ENCODE measurements at regions not wholly inside any gene's neighbourhood (a gene's known extent, or its start where the extent isn't known, plus 50 kb on each side); places are given as distances from the start of the nearest gene placed in this dataset.

DNA sequence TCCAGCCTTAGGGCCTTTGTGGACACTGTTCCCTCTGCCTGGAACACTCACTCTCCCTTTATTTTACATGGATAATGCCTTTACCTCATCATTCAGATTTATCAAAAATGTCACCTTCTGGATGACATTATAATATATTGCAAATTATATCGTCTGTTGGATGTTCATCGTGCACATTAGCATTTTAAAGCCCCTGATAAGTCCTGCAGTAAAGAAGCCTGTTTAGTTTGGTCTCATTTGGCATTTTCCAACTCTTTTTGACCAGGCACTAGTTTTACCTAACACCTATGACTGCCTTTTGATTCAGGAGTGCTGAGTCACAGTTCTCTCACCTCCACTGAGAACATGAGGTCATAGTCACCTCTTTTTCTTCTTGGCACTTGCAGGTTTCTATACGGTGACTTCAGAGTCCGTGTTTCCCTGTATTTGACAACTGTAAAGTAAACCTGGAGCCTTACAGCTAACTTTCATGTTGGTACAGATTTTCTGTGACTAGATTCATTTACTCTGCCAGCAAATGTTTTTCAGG is 57.7 kb upstream of the STC2 start (continued):
- TF ChIP-seq EMX1 (CRISPR knock-in tag; IDR thresholded peaks at IDR 0.05) (no peak), GABPB1 (CRISPR knock-in tag; IDR thresholded peaks at IDR 0.05) (no peak), JUN (CRISPR knock-in tag; IDR thresholded peaks at IDR 0.05) (no peak), ZNF396 (CRISPR knock-in tag; IDR thresholded peaks at IDR 0.05; ENCODE audit: borderline replicate concordance) (no peak), ZBTB21 (CRISPR knock-in tag; IDR thresholded peaks at IDR 0.05; ENCODE audit: borderline replicate concordance) (no peak)
- TF ChIP-seq, protein P1, sequence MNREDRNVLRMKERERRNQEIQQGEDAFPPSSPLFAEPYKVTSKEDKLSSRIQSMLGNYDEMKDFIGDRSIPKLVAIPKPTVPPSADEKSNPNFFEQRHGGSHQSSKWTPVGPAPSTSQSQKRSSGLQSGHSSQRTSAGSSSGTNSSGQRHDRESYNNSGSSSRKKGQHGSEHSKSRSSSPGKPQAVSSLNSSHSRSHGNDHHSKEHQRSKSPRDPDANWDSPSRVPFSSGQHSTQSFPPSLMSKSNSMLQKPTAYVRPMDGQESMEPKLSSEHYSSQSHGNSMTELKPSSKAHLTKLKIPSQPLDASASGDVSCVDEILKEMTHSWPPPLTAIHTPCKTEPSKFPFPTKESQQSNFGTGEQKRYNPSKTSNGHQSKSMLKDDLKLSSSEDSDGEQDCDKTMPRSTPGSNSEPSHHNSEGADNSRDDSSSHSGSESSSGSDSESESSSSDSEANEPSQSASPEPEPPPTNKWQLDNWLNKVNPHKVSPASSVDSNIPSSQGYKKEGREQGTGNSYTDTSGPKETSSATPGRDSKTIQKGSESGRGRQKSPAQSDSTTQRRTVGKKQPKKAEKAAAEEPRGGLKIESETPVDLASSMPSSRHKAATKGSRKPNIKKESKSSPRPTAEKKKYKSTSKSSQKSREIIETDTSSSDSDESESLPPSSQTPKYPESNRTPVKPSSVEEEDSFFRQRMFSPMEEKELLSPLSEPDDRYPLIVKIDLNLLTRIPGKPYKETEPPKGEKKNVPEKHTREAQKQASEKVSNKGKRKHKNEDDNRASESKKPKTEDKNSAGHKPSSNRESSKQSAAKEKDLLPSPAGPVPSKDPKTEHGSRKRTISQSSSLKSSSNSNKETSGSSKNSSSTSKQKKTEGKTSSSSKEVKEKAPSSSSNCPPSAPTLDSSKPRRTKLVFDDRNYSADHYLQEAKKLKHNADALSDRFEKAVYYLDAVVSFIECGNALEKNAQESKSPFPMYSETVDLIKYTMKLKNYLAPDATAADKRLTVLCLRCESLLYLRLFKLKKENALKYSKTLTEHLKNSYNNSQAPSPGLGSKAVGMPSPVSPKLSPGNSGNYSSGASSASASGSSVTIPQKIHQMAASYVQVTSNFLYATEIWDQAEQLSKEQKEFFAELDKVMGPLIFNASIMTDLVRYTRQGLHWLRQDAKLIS (CRISPR knock-in tag; IDR thresholded peaks at IDR 0.05; ENCODE audit: borderline replicate concordance): no peak
- TF ChIP-seq, protein P2, sequence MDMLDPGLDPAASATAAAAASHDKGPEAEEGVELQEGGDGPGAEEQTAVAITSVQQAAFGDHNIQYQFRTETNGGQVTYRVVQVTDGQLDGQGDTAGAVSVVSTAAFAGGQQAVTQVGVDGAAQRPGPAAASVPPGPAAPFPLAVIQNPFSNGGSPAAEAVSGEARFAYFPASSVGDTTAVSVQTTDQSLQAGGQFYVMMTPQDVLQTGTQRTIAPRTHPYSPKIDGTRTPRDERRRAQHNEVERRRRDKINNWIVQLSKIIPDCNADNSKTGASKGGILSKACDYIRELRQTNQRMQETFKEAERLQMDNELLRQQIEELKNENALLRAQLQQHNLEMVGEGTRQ (CRISPR knock-in tag; IDR thresholded peaks at IDR 0.05): no peak
- TF ChIP-seq, protein P3, sequence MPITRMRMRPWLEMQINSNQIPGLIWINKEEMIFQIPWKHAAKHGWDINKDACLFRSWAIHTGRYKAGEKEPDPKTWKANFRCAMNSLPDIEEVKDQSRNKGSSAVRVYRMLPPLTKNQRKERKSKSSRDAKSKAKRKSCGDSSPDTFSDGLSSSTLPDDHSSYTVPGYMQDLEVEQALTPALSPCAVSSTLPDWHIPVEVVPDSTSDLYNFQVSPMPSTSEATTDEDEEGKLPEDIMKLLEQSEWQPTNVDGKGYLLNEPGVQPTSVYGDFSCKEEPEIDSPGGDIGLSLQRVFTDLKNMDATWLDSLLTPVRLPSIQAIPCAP (CRISPR knock-in tag; IDR thresholded peaks at IDR 0.05): no peak

DNA sequence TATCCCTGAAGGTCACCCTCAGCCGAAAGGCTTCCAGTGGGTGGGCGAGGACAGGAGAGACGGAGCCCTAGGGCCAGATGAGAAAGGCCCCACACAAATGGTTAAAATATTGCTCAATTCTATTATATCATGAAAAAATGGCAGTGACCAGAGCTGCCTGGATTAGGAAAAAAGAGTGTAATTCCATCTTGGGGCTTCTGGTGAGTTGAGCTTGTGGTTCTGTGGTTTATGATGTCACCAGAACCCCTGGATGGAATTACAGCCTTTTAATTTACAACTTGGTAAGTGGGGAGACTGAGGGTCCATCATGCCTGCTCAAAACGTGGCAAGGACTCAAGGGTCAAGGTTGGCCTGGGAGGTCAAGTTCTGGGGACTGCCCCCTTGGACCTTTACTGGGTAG is 55.5 kb upstream of the STC2 start:
- Mint-ChIP-seq H3K27ac (no peak overlapping the region), H3K27me3 (ENCODE audit: low read depth) (peaks cover 19% of the 10 kb centered on the region), H3K4me1 (no peaks in the 10 kb centered on the region), H3K9me3 (peaks cover 12% of the 10 kb centered on the region), H3K4me3 (no peak overlapping the region), H3K36me3 (no peaks in the 10 kb centered on the region)
- ChIA-PET CTCF (interaction anchor here (0.7 to 3.0 kb wide), 3 partner anchors 13 to 198 kb away, joined by 3 to 11 read pairs (median 4); no protein-coding TSS in a partner anchor), POLR2A (interaction anchor here (0.7 kb wide), 1 partner anchor 91 kb away, joined by 6 read pairs; no protein-coding TSS in a partner anchor)
- no peak for ATAC-seq
- no peak for DNase-seq (ENCODE audit: low spot score)
- TF ChIP-seq FOXK1 (CRISPR knock-in tag; IDR thresholded peaks at IDR 0.05): no peak
- TF ChIP-seq ATF1 (CRISPR knock-in tag; IDR thresholded peaks at IDR 0.05): no peak
- no peak for TF ChIP-seq IRF2 (CRISPR knock-in tag; IDR thresholded peaks at IDR 0.05; ENCODE audit: borderline replicate concordance, low read depth)
- TF ChIP-seq, protein P4, sequence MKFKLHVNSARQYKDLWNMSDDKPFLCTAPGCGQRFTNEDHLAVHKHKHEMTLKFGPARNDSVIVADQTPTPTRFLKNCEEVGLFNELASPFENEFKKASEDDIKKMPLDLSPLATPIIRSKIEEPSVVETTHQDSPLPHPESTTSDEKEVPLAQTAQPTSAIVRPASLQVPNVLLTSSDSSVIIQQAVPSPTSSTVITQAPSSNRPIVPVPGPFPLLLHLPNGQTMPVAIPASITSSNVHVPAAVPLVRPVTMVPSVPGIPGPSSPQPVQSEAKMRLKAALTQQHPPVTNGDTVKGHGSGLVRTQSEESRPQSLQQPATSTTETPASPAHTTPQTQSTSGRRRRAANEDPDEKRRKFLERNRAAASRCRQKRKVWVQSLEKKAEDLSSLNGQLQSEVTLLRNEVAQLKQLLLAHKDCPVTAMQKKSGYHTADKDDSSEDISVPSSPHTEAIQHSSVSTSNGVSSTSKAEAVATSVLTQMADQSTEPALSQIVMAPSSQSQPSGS (CRISPR knock-in tag; IDR thresholded peaks at IDR 0.05; ENCODE audit: borderline replicate concordance, low read depth): no peak
- TF ChIP-seq, protein P5, sequence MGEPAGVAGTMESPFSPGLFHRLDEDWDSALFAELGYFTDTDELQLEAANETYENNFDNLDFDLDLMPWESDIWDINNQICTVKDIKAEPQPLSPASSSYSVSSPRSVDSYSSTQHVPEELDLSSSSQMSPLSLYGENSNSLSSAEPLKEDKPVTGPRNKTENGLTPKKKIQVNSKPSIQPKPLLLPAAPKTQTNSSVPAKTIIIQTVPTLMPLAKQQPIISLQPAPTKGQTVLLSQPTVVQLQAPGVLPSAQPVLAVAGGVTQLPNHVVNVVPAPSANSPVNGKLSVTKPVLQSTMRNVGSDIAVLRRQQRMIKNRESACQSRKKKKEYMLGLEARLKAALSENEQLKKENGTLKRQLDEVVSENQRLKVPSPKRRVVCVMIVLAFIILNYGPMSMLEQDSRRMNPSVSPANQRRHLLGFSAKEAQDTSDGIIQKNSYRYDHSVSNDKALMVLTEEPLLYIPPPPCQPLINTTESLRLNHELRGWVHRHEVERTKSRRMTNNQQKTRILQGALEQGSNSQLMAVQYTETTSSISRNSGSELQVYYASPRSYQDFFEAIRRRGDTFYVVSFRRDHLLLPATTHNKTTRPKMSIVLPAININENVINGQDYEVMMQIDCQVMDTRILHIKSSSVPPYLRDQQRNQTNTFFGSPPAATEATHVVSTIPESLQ (CRISPR knock-in tag; IDR thresholded peaks at IDR 0.05): no peak
- no peak for TF ChIP-seq TCF7 (CRISPR knock-in tag; IDR thresholded peaks at IDR 0.05; ENCODE audit: low read depth)
- TF ChIP-seq, protein P6, sequence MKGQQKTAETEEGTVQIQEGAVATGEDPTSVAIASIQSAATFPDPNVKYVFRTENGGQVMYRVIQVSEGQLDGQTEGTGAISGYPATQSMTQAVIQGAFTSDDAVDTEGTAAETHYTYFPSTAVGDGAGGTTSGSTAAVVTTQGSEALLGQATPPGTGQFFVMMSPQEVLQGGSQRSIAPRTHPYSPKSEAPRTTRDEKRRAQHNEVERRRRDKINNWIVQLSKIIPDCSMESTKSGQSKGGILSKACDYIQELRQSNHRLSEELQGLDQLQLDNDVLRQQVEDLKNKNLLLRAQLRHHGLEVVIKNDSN (CRISPR knock-in tag; IDR thresholded peaks at IDR 0.05): no peak
- no peak for TF ChIP-seq OVOL2 (CRISPR knock-in tag; IDR thresholded peaks at IDR 0.05; ENCODE audit: borderline replicate concordance)
- no peak for TF ChIP-seq NFYB (CRISPR knock-in tag; conservative IDR thresholded peaks at IDR 0.05; ENCODE audit: low read depth)
- TF ChIP-seq, protein P1 (CRISPR knock-in tag; IDR thresholded peaks at IDR 0.05; ENCODE audit: borderline replicate concordance): no peak
- TF ChIP-seq, protein P7, sequence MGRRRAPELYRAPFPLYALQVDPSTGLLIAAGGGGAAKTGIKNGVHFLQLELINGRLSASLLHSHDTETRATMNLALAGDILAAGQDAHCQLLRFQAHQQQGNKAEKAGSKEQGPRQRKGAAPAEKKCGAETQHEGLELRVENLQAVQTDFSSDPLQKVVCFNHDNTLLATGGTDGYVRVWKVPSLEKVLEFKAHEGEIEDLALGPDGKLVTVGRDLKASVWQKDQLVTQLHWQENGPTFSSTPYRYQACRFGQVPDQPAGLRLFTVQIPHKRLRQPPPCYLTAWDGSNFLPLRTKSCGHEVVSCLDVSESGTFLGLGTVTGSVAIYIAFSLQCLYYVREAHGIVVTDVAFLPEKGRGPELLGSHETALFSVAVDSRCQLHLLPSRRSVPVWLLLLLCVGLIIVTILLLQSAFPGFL (CRISPR knock-in tag; IDR thresholded peaks at IDR 0.05; ENCODE audit: borderline replicate concordance): no peak
- TF ChIP-seq, protein P8, sequence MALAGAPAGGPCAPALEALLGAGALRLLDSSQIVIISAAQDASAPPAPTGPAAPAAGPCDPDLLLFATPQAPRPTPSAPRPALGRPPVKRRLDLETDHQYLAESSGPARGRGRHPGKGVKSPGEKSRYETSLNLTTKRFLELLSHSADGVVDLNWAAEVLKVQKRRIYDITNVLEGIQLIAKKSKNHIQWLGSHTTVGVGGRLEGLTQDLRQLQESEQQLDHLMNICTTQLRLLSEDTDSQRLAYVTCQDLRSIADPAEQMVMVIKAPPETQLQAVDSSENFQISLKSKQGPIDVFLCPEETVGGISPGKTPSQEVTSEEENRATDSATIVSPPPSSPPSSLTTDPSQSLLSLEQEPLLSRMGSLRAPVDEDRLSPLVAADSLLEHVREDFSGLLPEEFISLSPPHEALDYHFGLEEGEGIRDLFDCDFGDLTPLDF (CRISPR knock-in tag; IDR thresholded peaks at IDR 0.05): no peak
- no peak for TF ChIP-seq PRRX2 (CRISPR knock-in tag; IDR thresholded peaks at IDR 0.05)

Data from WTC11 (cell line).